ENCODE measurements at regions not wholly inside any gene's neighbourhood (a gene's known extent, or its start where the extent isn't known, plus 50 kb on each side); places are given as distances from the start of the nearest gene placed in this dataset.

GRCh38 chr4:178856139-178856800, 1414.0 kb upstream of the AGA start:
- no peak for DNase-seq

GRCh38 chr4:178871476-178871875, 1429.2 kb upstream of the AGA start:
- DNase-seq, result no peak

- no peak for DNase-seq
Measured at GRCh38 chr4:178881937-178882336, 1439.7 kb upstream of the AGA start.

GRCh38 chr4:178894126-178894525, 1451.9 kb upstream of the AGA start:
- no peak for DNase-seq

GRCh38 chr4:178899084-178899483, 1456.8 kb upstream of the AGA start:
- DNase-seq, result no peak

GRCh38 chr4:178917756-178918155, 1475.5 kb upstream of the AGA start:
- no peak for DNase-seq

GRCh38 chr4:178937130-178937529, 1494.9 kb upstream of the AGA start:
- DNase-seq, result no peak

- DNase-seq, result no peak
Measured at GRCh38 chr4:178941975-178942374, 1499.7 kb upstream of the AGA start.

GRCh38 chr4:178953447-178954120, 1511.3 kb upstream of the AGA start:
- DNase-seq, result no peak

GRCh38 chr4:178955614-178956013, 1513.4 kb upstream of the AGA start:
- no peak for DNase-seq

- no peak for DNase-seq
Measured at GRCh38 chr4:178958725-178959440, 1516.6 kb upstream of the AGA start.

GRCh38 chr4:178963446-178964045, 1521.3 kb upstream of the AGA start:
- DNase-seq, result no peak

GRCh38 chr4:178966644-178967043, 1524.4 kb upstream of the AGA start:
- DNase-seq, result no peak

GRCh38 chr4:178970433-178971140, 1528.3 kb upstream of the AGA start:
- no peak for DNase-seq

- no peak for DNase-seq
Measured at GRCh38 chr4:178976861-178977260, 1534.6 kb upstream of the AGA start.

- DNase-seq, result no peak
Measured at GRCh38 chr4:178993306-178993705, 1551.1 kb upstream of the AGA start.

GRCh38 chr4:179001918-179002317, 1559.7 kb upstream of the AGA start:
- DNase-seq, result no peak

GRCh38 chr4:179007755-179008154, 1565.5 kb upstream of the AGA start:
- no peak for DNase-seq

GRCh38 chr4:179017581-179017980, 1575.3 kb upstream of the AGA start:
- no peak for DNase-seq

- no peak for DNase-seq
Measured at GRCh38 chr4:179027569-179027968, 1585.3 kb upstream of the AGA start.

- DNase-seq, result no peak
Measured at GRCh38 chr4:179028321-179028720, 1586.1 kb upstream of the AGA start.

- no peak for DNase-seq
Measured at GRCh38 chr4:179029683-179030082, 1587.4 kb upstream of the AGA start.

GRCh38 chr4:179040259-179040658, 1598.0 kb upstream of the AGA start:
- no peak for DNase-seq
